Coronary artery (tissue), 2 donors: ENCODE measurements at regions not wholly inside any gene's neighbourhood (a gene's known extent, or its start where the extent isn't known, plus 50 kb on each side); places are given as distances from the start of the nearest gene placed in this dataset.

Source experiments
- DNase-seq: peaks from one replicate; pipeline ENCODE4 v3.0.0-alpha.2; 2017; ENCODE audit warnings: low spot score
- H3K27ac ChIP-seq, 2 donors: fragments of 200-600 bp; sonication (generic); one replicate each; pipeline ENCODE4 v1.5.1; 2016 to 2019
- H3K4me3 ChIP-seq: fragments of 200-600 bp; sonication (generic); 2 replicates; pipeline ENCODE4 v1.5.1; 2016; ENCODE audit warnings: mild to moderate bottlenecking, moderate library complexity
- CTCF ChIP-seq: fragments of 200-600 bp; sonication (generic); IDR thresholded peaks from one replicate; pipeline ENCODE4 v1.5.1; 2019; ENCODE audit warnings: antibody characterized with exemption

GRCh38 chr11:109040303-109040702, 375.4 kb downstream of the DDX10 start:
- Histone ChIP-seq H3K4me3 (no peak overlapping the region), H3K27ac (no peak overlapping the region)
- TF ChIP-seq CTCF: no peak
- DNase-seq: no peak

GRCh38 chr11:109041876-109042275, 377.0 kb downstream of the DDX10 start:
- no peak overlapping the region for H3K4me3 ChIP-seq

GRCh38 chr11:109043315-109043714, 378.4 kb downstream of the DDX10 start:
- no peak for TF ChIP-seq CTCF
- Histone ChIP-seq H3K4me3 (no peak overlapping the region), H3K27ac (no peak overlapping the region)
- no peak for DNase-seq

More at GRCh38 chr11:109041876-109042275, 377.0 kb downstream of the DDX10 start:
- DNase-seq: no peak
- TF ChIP-seq CTCF: no peak
- H3K27ac ChIP-seq: no peak overlapping the region

GRCh38 chr11:109046284-109046992, 375.6 kb upstream of the C11orf87 start:
- H3K27ac ChIP-seq: no peak overlapping the region
- H3K4me3 ChIP-seq: no peak overlapping the region
- DNase-seq: no peak
- no peak for TF ChIP-seq CTCF

DNA sequence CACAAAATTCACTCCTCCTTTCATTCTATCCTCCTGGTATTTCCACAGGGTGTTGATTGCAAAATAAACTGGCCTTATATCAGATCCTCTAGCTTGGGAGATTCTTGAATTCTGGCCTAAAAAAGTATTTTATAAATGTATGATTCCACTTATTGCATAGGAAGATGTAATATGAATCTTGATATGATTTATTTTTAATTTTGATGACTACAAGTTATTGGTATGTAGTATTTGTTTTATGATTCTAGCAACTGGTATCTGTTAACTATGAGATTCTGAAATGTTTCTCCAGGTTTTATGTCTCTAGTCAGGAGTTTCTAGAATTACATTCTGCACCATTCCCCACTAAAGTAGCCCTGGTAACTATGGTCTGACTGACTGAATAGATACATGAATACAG, 373.9 kb upstream of the C11orf87 start:
- Histone ChIP-seq H3K4me3 (no peak overlapping the region), H3K27ac (no peak overlapping the region)
- no peak for DNase-seq
- TF ChIP-seq CTCF: no peak

- no peak for DNase-seq
- Histone ChIP-seq H3K27ac (no peak overlapping the region), H3K4me3 (no peak overlapping the region)
- no peak for TF ChIP-seq CTCF
These were observed 370.8 kb upstream of the C11orf87 start for GRCh38 chr11:109051200-109051599.

DNA sequence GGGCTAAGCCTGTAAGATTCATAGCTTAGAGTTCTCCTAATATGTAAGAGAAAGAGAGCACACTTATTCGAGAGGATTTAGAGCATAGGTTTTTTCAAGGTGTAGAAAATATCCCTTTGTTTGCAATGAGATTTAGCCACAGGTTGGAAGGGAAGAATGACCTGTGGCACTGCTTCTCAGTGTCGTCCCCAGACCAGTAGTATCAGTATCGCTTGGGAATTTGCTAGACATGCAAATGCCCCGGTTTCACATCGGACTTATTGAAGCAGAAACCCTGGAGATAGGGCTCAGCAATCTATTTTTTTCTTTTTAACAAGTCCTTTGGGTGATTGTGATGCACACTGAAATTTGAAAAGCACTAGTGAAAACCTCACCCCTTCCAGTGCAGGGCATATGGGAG, 362.6 kb upstream of the C11orf87 start:
- TF ChIP-seq CTCF: no peak
- DNase-seq: no peak
- no peak overlapping the region for H3K27ac ChIP-seq
- no peak overlapping the region for H3K4me3 ChIP-seq
